ENCODE measurements at regions not wholly inside any gene's neighbourhood (a gene's known extent, or its start where the extent isn't known, plus 50 kb on each side); places are given as distances from the start of the nearest gene placed in this dataset.

DNA sequence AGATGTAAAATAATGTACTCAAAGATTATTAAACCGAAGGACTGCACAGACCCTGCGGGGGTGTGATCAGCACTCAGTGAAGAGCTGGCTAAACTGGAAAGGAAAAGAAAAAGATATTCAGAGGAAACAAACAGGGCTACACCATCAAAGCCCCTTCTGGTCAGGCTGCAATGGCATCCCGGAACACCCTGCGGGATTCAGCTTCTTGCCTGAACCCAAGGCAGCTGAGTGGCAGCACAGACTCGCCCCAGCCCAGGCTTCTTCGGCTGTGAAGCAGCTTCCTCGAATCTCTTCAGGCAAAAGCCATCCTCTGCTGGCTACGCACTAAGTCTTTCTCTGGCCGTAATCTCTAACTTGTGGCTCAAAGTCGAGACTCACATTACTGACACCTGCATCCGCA is 220.9 kb downstream of the TEX29 start:
- TF ChIP-seq, protein P1, sequence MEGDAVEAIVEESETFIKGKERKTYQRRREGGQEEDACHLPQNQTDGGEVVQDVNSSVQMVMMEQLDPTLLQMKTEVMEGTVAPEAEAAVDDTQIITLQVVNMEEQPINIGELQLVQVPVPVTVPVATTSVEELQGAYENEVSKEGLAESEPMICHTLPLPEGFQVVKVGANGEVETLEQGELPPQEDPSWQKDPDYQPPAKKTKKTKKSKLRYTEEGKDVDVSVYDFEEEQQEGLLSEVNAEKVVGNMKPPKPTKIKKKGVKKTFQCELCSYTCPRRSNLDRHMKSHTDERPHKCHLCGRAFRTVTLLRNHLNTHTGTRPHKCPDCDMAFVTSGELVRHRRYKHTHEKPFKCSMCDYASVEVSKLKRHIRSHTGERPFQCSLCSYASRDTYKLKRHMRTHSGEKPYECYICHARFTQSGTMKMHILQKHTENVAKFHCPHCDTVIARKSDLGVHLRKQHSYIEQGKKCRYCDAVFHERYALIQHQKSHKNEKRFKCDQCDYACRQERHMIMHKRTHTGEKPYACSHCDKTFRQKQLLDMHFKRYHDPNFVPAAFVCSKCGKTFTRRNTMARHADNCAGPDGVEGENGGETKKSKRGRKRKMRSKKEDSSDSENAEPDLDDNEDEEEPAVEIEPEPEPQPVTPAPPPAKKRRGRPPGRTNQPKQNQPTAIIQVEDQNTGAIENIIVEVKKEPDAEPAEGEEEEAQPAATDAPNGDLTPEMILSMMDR (IDR thresholded peaks at IDR 0.05; ENCODE audit: poor library complexity, severe bottlenecking) = no peak
- TF ChIP-seq POLR2AphosphoS5 (IDR thresholded peaks at IDR 0.05) = no peak
